ENCODE measurements at regions not wholly inside any gene's neighbourhood (a gene's known extent, or its start where the extent isn't known, plus 50 kb on each side); places are given as distances from the start of the nearest gene placed in this dataset.

DNA sequence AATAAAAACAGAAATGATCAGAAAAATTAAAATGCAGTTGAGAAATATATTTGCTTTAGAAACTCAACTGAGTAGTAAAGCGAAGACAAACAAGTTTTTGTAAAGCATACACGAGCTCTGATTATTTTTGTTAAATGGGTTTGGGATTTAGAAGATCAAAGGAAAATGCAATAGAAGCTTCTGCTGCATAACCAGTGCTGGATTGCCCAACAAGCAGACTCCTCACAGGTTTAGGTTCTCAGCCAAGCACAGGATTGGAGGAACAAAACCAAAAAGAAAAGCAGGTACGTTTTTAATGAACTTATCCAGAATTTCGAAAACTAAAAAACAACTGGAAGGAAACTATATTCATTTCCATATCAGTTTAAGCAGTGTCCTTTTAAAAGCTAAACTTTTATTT lies 423.8 kb downstream of the TMEM161B start:
- RAD21 ChIA-PET (ENCODE audit: unreplicated experiment): interaction anchor here (0.9 kb wide), 1 partner anchor 63 kb away, joined by 3 read pairs; no protein-coding TSS in a partner anchor
- SMC1A ChIA-PET (ENCODE audit: uncharacterized antibody, unreplicated experiment): no interaction called here
- Histone ChIP-seq H3K4me1 (ENCODE audit: control insufficient read depth, insufficient read depth, low read length) (no peaks in the 10 kb centered on the region), H3K79me2 (ENCODE audit: control insufficient read depth, insufficient read depth, low read length) (no peaks in the 10 kb centered on the region), H3K27me3 (replicated peaks in 1 of 2; ENCODE audit: control insufficient read depth in 2 of 2, insufficient read depth in 2 of 2, low read length in 1 of 2) (no peaks in the 10 kb centered on the region), H3K4me3 (no peak overlapping the region), H4K20me1 (ENCODE audit: control insufficient read depth, insufficient read depth) (no peaks in the 10 kb centered on the region), H3K4me2 (ENCODE audit: control insufficient read depth, insufficient read depth) (no peak overlapping the region), H3K27ac (ENCODE audit: control insufficient read depth, insufficient read depth) (no peak overlapping the region), H3K36me3 (ENCODE audit: control insufficient read depth in 2 of 2, insufficient read depth in 2 of 2, low read length in 1 of 2) (no peaks in the 10 kb centered on the region), H3K9ac (ENCODE audit: control insufficient read depth, insufficient read depth, low read length) (no peak overlapping the region), H2AFZ (ENCODE audit: control insufficient read depth, low read depth, low read length) (no peak overlapping the region), H3K9me3 (replicated peaks; ENCODE audit: control insufficient read depth, insufficient read depth, low read length) (no peaks in the 10 kb centered on the region)
- FAIRE-seq: no peak
- intact Hi-C loops (cut with micrococcal nuclease; ENCODE audit: unreplicated experiment) (no loop called here), in situ Hi-C loops (cut with MboI) (no loop called here)
- no peak for ATAC-seq
- CTCF ChIA-PET: no interaction called here
- no peak for DNase-seq (ENCODE audit: low read depth, low spot score)
- TF ChIP-seq ZNF384 (IDR thresholded peaks at IDR 0.05; ENCODE audit: borderline replicate concordance, low read depth, low read length) (no peak), ZNF207 (IDR thresholded peaks at IDR 0.05; ENCODE audit: borderline replicate concordance) (no peak), CHD4 (IDR thresholded peaks at IDR 0.05) (no peak), SIN3A (IDR thresholded peaks at IDR 0.05; ENCODE audit: low read depth, low read length) (no peak), NR2F1 (conservative IDR thresholded peaks at IDR 0.05) (no peak), SP1 (IDR thresholded peaks at IDR 0.05; ENCODE audit: low read depth, low read length) (no peak), ETV6 (conservative IDR thresholded peaks at IDR 0.05 in 1 of 2, IDR thresholded peaks at IDR 0.05 in 1 of 2; ENCODE audit: borderline replicate concordance in 1 of 2, low read depth in 1 of 2) (no peak), KAT2A (conservative IDR thresholded peaks at IDR 0.05; ENCODE audit: control insufficient read depth, low read depth, low read length) (no peak), TARDBP (IDR thresholded peaks at IDR 0.05; ENCODE audit: borderline replicate concordance) (no peak), ZNF24 (IDR thresholded peaks at IDR 0.05) (no peak), PAX5 (IDR thresholded peaks at IDR 0.05; ENCODE audit: borderline replicate concordance, low read depth, low read length) (no peak), JUND (IDR thresholded peaks at IDR 0.05; ENCODE audit: low read depth, low read length) (no peak), CREM (IDR thresholded peaks at IDR 0.05; ENCODE audit: low read depth) (no peak)
- TF ChIP-seq, protein P1, sequence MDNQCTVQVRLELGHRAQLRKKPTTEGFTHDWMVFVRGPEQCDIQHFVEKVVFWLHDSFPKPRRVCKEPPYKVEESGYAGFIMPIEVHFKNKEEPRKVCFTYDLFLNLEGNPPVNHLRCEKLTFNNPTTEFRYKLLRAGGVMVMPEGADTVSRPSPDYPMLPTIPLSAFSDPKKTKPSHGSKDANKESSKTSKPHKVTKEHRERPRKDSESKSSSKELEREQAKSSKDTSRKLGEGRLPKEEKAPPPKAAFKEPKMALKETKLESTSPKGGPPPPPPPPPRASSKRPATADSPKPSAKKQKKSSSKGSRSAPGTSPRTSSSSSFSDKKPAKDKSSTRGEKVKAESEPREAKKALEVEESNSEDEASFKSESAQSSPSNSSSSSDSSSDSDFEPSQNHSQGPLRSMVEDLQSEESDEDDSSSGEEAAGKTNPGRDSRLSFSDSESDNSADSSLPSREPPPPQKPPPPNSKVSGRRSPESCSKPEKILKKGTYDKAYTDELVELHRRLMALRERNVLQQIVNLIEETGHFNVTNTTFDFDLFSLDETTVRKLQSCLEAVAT (IDR thresholded peaks at IDR 0.05): no peak
- TF ChIP-seq, protein P2, sequence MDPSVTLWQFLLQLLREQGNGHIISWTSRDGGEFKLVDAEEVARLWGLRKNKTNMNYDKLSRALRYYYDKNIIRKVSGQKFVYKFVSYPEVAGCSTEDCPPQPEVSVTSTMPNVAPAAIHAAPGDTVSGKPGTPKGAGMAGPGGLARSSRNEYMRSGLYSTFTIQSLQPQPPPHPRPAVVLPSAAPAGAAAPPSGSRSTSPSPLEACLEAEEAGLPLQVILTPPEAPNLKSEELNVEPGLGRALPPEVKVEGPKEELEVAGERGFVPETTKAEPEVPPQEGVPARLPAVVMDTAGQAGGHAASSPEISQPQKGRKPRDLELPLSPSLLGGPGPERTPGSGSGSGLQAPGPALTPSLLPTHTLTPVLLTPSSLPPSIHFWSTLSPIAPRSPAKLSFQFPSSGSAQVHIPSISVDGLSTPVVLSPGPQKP (IDR thresholded peaks at IDR 0.05; ENCODE audit: low read depth, low read length): no peak
- TF ChIP-seq, protein P3, sequence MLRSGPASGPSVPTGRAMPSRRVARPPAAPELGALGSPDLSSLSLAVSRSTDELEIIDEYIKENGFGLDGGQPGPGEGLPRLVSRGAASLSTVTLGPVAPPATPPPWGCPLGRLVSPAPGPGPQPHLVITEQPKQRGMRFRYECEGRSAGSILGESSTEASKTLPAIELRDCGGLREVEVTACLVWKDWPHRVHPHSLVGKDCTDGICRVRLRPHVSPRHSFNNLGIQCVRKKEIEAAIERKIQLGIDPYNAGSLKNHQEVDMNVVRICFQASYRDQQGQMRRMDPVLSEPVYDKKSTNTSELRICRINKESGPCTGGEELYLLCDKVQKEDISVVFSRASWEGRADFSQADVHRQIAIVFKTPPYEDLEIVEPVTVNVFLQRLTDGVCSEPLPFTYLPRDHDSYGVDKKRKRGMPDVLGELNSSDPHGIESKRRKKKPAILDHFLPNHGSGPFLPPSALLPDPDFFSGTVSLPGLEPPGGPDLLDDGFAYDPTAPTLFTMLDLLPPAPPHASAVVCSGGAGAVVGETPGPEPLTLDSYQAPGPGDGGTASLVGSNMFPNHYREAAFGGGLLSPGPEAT (IDR thresholded peaks at IDR 0.05; ENCODE audit: low read depth): no peak
- POLR2A ChIA-PET: no interaction called here
- no TSS peak for BruUV-seq (replicated peaks)
- 0% methylated on average over 4 of the region's 4 CpGs for WGBS (ENCODE audit: insufficient coverage, insufficient replicate concordance, low lambda C conversion rate, missing lambda C conversion rate)

Measured in GM12878 (cell line).